Fibroblast of skin of right quadriceps (primary cell): ENCODE measurements at regions not wholly inside any gene's neighbourhood (a gene's known extent, or its start where the extent isn't known, plus 50 kb on each side); places are given as distances from the start of the nearest gene placed in this dataset.
A peak's percentile ranks its signal among the peaks of the same experiment; 100 is the strongest.

Source experiments
- DNase-seq: peaks from one replicate; pipeline ENCODE4 v3.0.0-alpha.2; 2013

DNA sequence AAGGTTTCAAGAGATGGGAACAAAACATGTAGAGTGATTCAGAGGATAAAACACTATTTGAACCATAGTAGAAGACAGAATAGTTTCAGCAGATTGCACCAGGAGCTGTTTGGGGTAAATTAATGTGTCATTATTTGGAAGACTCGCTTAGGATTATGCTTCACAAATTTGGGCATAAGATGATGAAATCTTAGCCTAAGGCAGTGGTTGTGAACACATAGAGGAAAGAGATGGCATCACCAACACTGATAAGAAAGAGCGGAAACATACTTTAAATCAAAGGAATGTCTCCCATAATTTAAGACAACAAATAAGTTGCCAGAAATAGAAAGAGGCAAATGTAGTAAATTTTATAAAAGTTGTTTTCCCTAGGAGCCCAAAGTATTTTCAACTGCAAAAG is 66.1 kb upstream of the TBCA start:
- DNase-seq = peak; percentile 9

DNA sequence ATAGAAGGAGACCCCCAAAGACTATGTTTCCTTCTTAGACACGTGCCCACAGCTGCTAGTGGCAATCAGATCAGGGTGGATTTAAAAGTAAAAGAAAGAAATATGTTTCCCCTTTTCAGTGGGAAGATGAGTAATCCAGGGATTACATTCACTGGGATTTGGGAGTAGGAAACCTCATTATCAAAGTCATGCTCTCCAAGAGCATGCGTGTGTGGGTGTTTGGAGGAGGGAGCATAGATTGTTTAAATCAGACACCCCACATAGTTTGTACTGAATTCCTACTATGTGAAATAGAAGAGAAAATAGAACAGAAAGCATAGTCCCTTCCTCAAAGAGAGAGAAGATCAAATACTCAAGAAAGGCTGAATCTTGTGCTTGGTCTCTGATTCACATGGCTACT is 65.5 kb upstream of the TBCA start:
- no peak for DNase-seq

DNA sequence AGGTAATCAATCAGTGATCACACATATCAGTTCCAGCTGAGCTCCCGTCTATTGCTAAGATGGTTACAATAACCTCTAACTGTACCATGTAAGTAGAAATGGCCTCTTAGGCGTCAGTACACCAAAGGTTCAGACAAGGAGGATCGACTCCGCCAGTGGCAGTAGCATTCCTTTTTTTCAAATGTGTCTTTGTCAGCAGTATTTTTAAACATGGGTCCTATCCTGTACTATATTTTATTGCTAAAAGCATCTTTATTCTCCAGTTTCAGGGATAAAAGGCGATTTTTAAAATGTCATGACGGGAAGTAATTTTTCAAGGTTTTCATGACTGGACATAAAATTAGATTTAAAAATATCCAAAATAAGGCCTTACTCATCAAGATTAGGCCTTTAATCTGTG is 64.8 kb upstream of the TBCA start:
- no peak for DNase-seq

DNA sequence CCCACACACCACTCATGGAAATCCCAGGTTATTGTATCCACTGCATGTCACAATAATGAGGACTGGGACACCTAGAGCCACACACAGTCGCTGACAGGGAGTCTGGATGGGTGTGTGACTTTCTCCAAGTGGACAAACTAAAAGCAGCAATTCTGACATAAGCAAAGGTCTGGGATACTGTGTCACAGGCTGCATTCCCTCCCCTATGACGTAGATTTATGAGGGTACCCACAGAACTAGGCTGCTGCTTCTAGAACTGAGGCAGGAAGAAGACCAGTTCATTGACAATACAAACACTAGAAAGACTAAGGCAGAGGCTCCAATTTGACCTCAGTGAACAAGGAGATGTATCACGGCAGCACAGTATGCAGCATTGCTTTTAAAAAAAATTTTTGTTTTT is 63.6 kb upstream of the TBCA start:
- DNase-seq = no peak

DNA sequence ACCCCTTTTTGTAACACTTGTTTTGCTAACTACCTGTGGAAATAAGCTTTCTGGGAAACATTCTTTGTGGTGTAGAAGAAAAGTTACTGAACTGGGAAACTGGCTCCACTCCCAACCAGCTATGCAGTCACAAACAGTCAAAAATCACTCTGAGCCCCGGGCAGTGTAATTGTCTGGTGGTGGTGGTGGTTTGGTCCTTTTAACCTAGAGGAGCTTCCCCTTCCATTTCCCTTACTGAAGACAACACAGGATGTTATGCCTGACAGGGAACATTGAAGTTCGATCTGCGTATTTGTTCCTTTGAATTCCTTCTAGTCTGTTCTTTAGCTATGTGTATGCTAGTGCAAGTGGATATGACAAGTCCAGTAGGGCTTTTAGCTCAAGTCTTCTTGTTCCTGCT is 56.8 kb upstream of the TBCA start:
- DNase-seq = no peak

DNA sequence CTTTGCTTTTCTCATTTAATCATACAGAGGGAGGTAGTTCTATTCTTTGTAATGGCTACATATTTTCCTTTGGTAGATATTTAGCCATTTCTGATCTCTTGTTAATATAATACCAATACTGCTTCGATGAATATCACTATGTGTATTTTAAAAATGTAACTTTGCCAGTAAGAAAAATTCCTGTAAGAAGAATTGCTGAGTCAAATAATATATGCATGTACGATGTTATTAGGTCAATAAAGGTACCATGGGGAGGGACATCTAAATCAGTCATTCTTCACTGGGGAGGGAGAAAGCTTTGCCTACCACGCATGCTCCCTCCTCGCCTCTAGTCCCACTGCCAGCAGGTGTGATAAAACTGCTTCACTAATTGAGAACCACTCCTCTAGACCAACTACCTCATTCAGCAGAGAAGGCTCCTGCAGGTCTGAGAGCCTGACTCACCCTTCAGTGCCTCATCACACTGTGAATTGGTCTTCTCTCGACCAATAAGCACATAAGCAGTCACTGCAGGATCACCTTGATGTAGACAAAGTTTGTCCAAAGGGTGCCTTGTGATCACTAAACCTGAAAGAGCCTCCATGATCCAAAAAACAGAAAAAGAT is 56.1 kb upstream of the TBCA start:
- no peak for DNase-seq

DNA sequence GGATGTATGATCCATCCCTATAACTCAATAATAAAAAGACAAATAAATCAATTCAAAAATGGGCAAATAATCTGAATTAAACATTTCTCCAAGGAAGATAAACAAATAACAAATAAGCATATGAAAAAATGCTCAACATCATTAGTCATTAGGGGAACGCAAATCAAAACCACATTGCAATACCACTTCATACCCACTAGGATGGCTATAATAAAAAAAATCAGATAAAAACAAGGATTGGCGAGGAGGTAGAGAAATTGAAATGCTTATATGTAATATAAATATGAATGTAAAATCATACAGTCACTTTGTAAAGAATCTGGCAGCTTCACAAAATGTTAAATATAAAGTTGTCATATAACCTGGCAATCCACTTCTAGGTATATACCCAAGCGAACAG is 52.3 kb upstream of the TBCA start:
- DNase-seq = no peak
